H1 (cell line): ENCODE measurements at regions not wholly inside any gene's neighbourhood (a gene's known extent, or its start where the extent isn't known, plus 50 kb on each side); places are given as distances from the start of the nearest gene placed in this dataset.

ENCODE experiments used
- BCL11A ChIP-seq, 2 experiments: IDR thresholded peaks; one replicate each; pipeline ENCODE4 v1.6.1; 2011; ENCODE audit warnings: low read depth in 2 of 2, low read length in 2 of 2, mild to moderate bottlenecking in 2 of 2
- CBX8 ChIP-seq: fragments of 300-800, 300-1000 bp; sonication (generic); IDR thresholded peaks from 2 replicates; pipeline ENCODE4 v1.7.1; 2016; ENCODE audit warnings: low read depth, low read length, borderline replicate concordance
- CREB1 ChIP-seq: IDR thresholded peaks from 2 replicates; pipeline ENCODE4 v1.6.1; 2012; ENCODE audit warnings: inconsistent platforms
- CTBP2 ChIP-seq: IDR thresholded peaks from 2 replicates; pipeline ENCODE4 v1.7.0; 2011; ENCODE audit warnings: borderline replicate concordance, mild to moderate bottlenecking, moderate library complexity, mixed read lengths, low read length; ENCODE audit not compliant: insufficient read depth, insufficient read length
- EP300 ChIP-seq, 2 experiments: IDR thresholded peaks; 1 replicate in 1 of 2; 2 replicates in 1 of 2; pipeline ENCODE4 v1.6.1; 2011 to 2012; ENCODE audit warnings: low read depth in 2 of 2, low read length in 2 of 2, mild to moderate bottlenecking in 2 of 2, borderline replicate concordance in 1 of 2, inconsistent platforms in 1 of 2, moderate library complexity in 1 of 2
- HDAC2 ChIP-seq, 2 experiments: fragments of 300-600 bp in 1 of 2; sonication (generic) in 1 of 2; IDR thresholded peaks; 2 replicates each; pipeline ENCODE4 v1.6.1; 2011 to 2012; ENCODE audit warnings: low read depth in 2 of 2, low read length in 2 of 2, mild to moderate bottlenecking in 2 of 2, moderate library complexity in 2 of 2, borderline replicate concordance in 1 of 2, inconsistent platforms in 1 of 2
- JUN ChIP-seq: IDR thresholded peaks from 2 replicates; pipeline ENCODE4 v1.6.1; 2011; ENCODE audit warnings: low read depth, mild to moderate bottlenecking, improper control_type of control experiment, low read length
- POLR2AphosphoS5 ChIP-seq: IDR thresholded peaks from 2 replicates; pipeline ENCODE4 v1.6.1; 2011; ENCODE audit warnings: low read depth, low read length
- SP1 ChIP-seq: IDR thresholded peaks from 2 replicates; pipeline ENCODE4 v1.6.1; 2011; ENCODE audit warnings: low read depth, low read length
- TBP ChIP-seq: IDR thresholded peaks from 2 replicates; pipeline ENCODE4 v1.6.1; 2011; ENCODE audit warnings: low read depth, low read length, improper control_type of control experiment
- TF ChIP-seq, protein P1 (sequence below), 3 experiments: IDR thresholded peaks; 1 replicate in 2 of 3; 2 replicates in 1 of 3; pipeline versions ENCODE4 v1.5.1 to v1.6.1; 2011; ENCODE audit warnings: low read length in 3 of 3, mild to moderate bottlenecking in 3 of 3, inconsistent platforms in 2 of 3, low read depth in 1 of 3, moderate library complexity in 1 of 3; ENCODE audit not compliant: insufficient read depth in 1 of 3; ENCODE audit errors: control extremely low read depth in 1 of 3
- TF ChIP-seq, protein P2 (sequence below): IDR thresholded peaks from 2 replicates; pipeline ENCODE4 v1.6.1; 2011; ENCODE audit warnings: low read depth, mild to moderate bottlenecking, low read length; ENCODE audit not compliant: insufficient read depth

DNA sequence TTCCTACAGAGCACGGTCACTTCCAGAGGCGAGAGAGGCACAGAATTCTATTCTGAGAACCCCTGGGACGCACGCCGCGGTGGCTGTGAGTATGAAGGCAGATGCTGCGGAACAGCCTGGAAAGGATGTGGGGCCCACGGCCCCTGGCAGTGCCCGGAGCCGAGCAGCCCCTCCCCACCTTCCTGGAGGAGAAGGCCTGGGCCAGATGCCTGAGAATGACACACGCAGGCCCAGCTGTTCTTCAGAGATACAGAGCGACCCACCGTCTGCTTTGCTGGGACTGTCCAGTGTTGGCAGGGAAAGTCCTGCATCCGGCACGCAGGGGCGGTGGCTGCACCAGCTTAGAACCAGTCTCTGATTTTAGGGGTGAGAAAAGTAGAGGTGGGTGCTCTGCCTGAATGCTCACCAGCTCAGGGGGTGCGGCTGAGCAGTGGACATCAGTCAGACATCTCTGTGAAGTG is 116.7 kb upstream of the LPCAT1 start:
- TF ChIP-seq, protein P1, sequence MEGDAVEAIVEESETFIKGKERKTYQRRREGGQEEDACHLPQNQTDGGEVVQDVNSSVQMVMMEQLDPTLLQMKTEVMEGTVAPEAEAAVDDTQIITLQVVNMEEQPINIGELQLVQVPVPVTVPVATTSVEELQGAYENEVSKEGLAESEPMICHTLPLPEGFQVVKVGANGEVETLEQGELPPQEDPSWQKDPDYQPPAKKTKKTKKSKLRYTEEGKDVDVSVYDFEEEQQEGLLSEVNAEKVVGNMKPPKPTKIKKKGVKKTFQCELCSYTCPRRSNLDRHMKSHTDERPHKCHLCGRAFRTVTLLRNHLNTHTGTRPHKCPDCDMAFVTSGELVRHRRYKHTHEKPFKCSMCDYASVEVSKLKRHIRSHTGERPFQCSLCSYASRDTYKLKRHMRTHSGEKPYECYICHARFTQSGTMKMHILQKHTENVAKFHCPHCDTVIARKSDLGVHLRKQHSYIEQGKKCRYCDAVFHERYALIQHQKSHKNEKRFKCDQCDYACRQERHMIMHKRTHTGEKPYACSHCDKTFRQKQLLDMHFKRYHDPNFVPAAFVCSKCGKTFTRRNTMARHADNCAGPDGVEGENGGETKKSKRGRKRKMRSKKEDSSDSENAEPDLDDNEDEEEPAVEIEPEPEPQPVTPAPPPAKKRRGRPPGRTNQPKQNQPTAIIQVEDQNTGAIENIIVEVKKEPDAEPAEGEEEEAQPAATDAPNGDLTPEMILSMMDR (IDR thresholded peaks at IDR 0.05; ENCODE audit: control extremely low read depth in 1 of 3, insufficient read depth in 1 of 3, low read depth in 1 of 3, low read length in 3 of 3), result no peak
- TF ChIP-seq BCL11A (IDR thresholded peaks at IDR 0.05; ENCODE audit: low read depth in 2 of 2, low read length in 2 of 2) (no peak), CREB1 (no peak), CTBP2 (no peak), POLR2AphosphoS5 (no peak), JUN (no peak), SP1 (no peak), TBP (no peak), CBX8 (no peak), EP300 (IDR thresholded peaks at IDR 0.05; ENCODE audit: borderline replicate concordance in 1 of 2, low read depth in 2 of 2, low read length in 2 of 2) (no peak), HDAC2 (IDR thresholded peaks at IDR 0.05; ENCODE audit: borderline replicate concordance in 1 of 2, low read depth in 2 of 2, low read length in 2 of 2) (no peak)
- TF ChIP-seq, protein P2, sequence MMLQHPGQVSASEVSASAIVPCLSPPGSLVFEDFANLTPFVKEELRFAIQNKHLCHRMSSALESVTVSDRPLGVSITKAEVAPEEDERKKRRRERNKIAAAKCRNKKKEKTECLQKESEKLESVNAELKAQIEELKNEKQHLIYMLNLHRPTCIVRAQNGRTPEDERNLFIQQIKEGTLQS, result no peak
